H9 (cell line): ENCODE measurements at regions not wholly inside any gene's neighbourhood (a gene's known extent, or its start where the extent isn't known, plus 50 kb on each side); places are given as distances from the start of the nearest gene placed in this dataset.
A peak's percentile ranks its signal among the peaks of the same experiment; 100 is the strongest.

Source experiments
- DNase-seq: peaks from one replicate; pipeline ENCODE4 v3.0.0-alpha.2; 2017
- H2AFZ ChIP-seq: one replicate; pipeline ENCODE4 v1.6.1; 2013; ENCODE audit warnings: mild to moderate bottlenecking, low read length, control low read depth, moderate library complexity
- H2AK5ac ChIP-seq: 2 replicates; pipeline ENCODE4 v1.6.1; 2013; ENCODE audit warnings: low read length, control low read depth, mixed read lengths; ENCODE audit not compliant: insufficient read length
- H2BK120ac ChIP-seq: one replicate; pipeline ENCODE4 v1.6.1; 2013; ENCODE audit warnings: low read depth, mild to moderate bottlenecking, low read length, control low read depth, inconsistent platforms; ENCODE audit not compliant: poor library complexity, severe bottlenecking
- H2BK12ac ChIP-seq: 2 replicates; pipeline ENCODE4 v1.6.1; 2013; ENCODE audit warnings: low read length, control low read depth, mixed read lengths, low read depth; ENCODE audit not compliant: insufficient read length
- H2BK15ac ChIP-seq: 2 replicates; pipeline ENCODE4 v1.6.1; 2013; ENCODE audit warnings: low read depth, low read length, control low read depth
- H2BK20ac ChIP-seq: one replicate; pipeline ENCODE4 v1.6.1; 2013; ENCODE audit warnings: low read depth, mild to moderate bottlenecking, low read length, control low read depth, inconsistent platforms; ENCODE audit not compliant: poor library complexity, severe bottlenecking
- H2BK5ac ChIP-seq: 2 replicates; pipeline ENCODE4 v1.6.1; 2013; ENCODE audit warnings: low read length, control low read depth, mixed read lengths; ENCODE audit not compliant: insufficient read length
- H3K14ac ChIP-seq: 2 replicates; pipeline ENCODE4 v1.6.1; 2013; ENCODE audit warnings: low read length, control low read depth; ENCODE audit not compliant: insufficient read depth
- H3K18ac ChIP-seq: 2 replicates; pipeline ENCODE4 v1.6.1; 2013; ENCODE audit warnings: low read depth, mild to moderate bottlenecking, mixed read lengths, low read length, control low read depth; ENCODE audit not compliant: insufficient read length
- H3K23ac ChIP-seq: 2 replicates; pipeline ENCODE4 v1.6.1; 2013; ENCODE audit warnings: low read length, control low read depth, mixed read lengths, low read depth; ENCODE audit not compliant: insufficient read length
- H3K23me2 ChIP-seq: 2 replicates; pipeline ENCODE4 v1.6.1; 2013; ENCODE audit warnings: low read depth, mild to moderate bottlenecking, mixed read lengths, low read length, control low read depth; ENCODE audit not compliant: insufficient read length, poor library complexity, severe bottlenecking
- H3K27ac ChIP-seq: 2 replicates; pipeline ENCODE4 v1.5.1; 2013; ENCODE audit warnings: low read length, control low read depth, mixed read lengths, low read depth; ENCODE audit not compliant: insufficient read length
- H3K27me3 ChIP-seq: 2 replicates; pipeline ENCODE4 v1.6.1; 2013; ENCODE audit warnings: low read length, control low read depth, inconsistent platforms; ENCODE audit not compliant: insufficient read depth
- H3K4ac ChIP-seq: 2 replicates; pipeline ENCODE4 v1.6.1; 2013; ENCODE audit warnings: low read depth, mild to moderate bottlenecking, control low read depth, inconsistent platforms, low read length, moderate library complexity
- H3K4me1 ChIP-seq: 2 replicates; pipeline ENCODE4 v1.6.1; 2013; ENCODE audit warnings: low read length, control low read depth, inconsistent platforms; ENCODE audit not compliant: insufficient read depth
- H3K4me2 ChIP-seq: 2 replicates; pipeline ENCODE4 v1.6.1; 2013; ENCODE audit warnings: low read length, control low read depth, mixed read lengths; ENCODE audit not compliant: insufficient read length, insufficient read depth
- H3K56ac ChIP-seq: 2 replicates; pipeline ENCODE4 v1.6.1; 2013; ENCODE audit warnings: low read depth, mild to moderate bottlenecking, mixed read lengths, low read length, control low read depth; ENCODE audit not compliant: insufficient read length
- H3K79me1 ChIP-seq: 2 replicates; pipeline ENCODE4 v1.6.1; 2013; ENCODE audit warnings: low read depth, mild to moderate bottlenecking, moderate library complexity, low read length, control low read depth, inconsistent platforms; ENCODE audit not compliant: insufficient read depth, poor library complexity, severe bottlenecking
- H3K79me2 ChIP-seq: 2 replicates; pipeline ENCODE4 v1.6.1; 2013; ENCODE audit warnings: low read length, control low read depth, inconsistent platforms; ENCODE audit not compliant: insufficient read depth
- H3K9ac ChIP-seq: 2 replicates; pipeline ENCODE4 v1.6.1; 2013; ENCODE audit warnings: low read length, control low read depth, mixed read lengths; ENCODE audit not compliant: insufficient read length; ENCODE audit errors: extremely low read depth
- H3K9me3 ChIP-seq: one replicate; pipeline ENCODE4 v1.6.1; 2013; ENCODE audit warnings: low read depth, low read length, inconsistent platforms; ENCODE audit not compliant: control insufficient read depth
- H3T11ph ChIP-seq: one replicate; pipeline ENCODE4 v1.6.1; 2013; ENCODE audit warnings: mild to moderate bottlenecking, low read length, control low read depth, inconsistent platforms
- H4K20me1 ChIP-seq: one replicate; pipeline ENCODE4 v1.6.1; 2013; ENCODE audit not compliant: control insufficient read depth, insufficient read length, insufficient read depth
- H4K5ac ChIP-seq: 2 replicates; pipeline ENCODE4 v1.6.1; 2013; ENCODE audit warnings: low read depth, mild to moderate bottlenecking, mixed read lengths, low read length, control low read depth; ENCODE audit not compliant: insufficient read length
- H4K8ac ChIP-seq: replicated peaks from 2 replicates; pipeline ENCODE4 v1.6.1; 2013; ENCODE audit warnings: low read length, control low read depth, mixed read lengths, low read depth; ENCODE audit not compliant: insufficient read length
- H4K91ac ChIP-seq: 2 replicates; pipeline ENCODE4 v1.6.1; 2013; ENCODE audit warnings: low read depth, mild to moderate bottlenecking, moderate library complexity, mixed read lengths, low read length, control low read depth; ENCODE audit not compliant: insufficient read length
- H3K27ac Mint-ChIP-seq, 3 experiments: 2 replicates in 2 of 3; 3 replicates in 1 of 3; pipeline ENCODE4 v1.8.0; 2020 to 2021; ENCODE audit warnings: mixed read lengths in 3 of 3, mild to moderate bottlenecking in 1 of 3, moderate library complexity in 1 of 3
- H3K27me3 Mint-ChIP-seq: 2 replicates; pipeline ENCODE4 v1.8.0; 2021; ENCODE audit warnings: low read depth, mild to moderate bottlenecking, moderate library complexity, mixed read lengths
- H3K36me3 Mint-ChIP-seq, 3 experiments: 2 replicates in 2 of 3; 3 replicates in 1 of 3; pipeline ENCODE4 v1.8.0; 2020 to 2021; ENCODE audit warnings: low read depth in 3 of 3, mixed read lengths in 3 of 3; ENCODE audit not compliant: insufficient read depth in 1 of 3
- H3K4me1 Mint-ChIP-seq, 2 experiments: 2 replicates each; pipeline ENCODE4 v1.8.0; 2020; ENCODE audit warnings: mixed read lengths in 2 of 2
- H3K4me3 Mint-ChIP-seq, 2 experiments: 2 replicates in 1 of 2; 3 replicates in 1 of 2; pipeline ENCODE4 v1.8.0; 2020 to 2021; ENCODE audit warnings: mild to moderate bottlenecking in 2 of 2, mixed read lengths in 2 of 2, moderate library complexity in 1 of 2
- H3K9me3 Mint-ChIP-seq, 2 experiments: 2 replicates in 1 of 2; 3 replicates in 1 of 2; pipeline ENCODE4 v1.8.0; 2020; ENCODE audit warnings: mild to moderate bottlenecking in 2 of 2, mixed read lengths in 2 of 2, moderate library complexity in 1 of 2
- WGBS: extraction: QIAGEN DNeasy Blood & Tissue Kit; methylation state at CpG from one replicate; pipeline ENCODE4 v1.1.7; 2013; ENCODE audit warnings: missing lambda C conversion rate, low lambda C conversion rate, mixed read lengths; ENCODE audit not compliant: insufficient read length; ENCODE audit errors: extremely low coverage; 5-methylcytosine and 5-hydroxymethylcytosine counted together
- TF ChIP-seq, protein P1 (sequence below): fragments of 200-600 bp; sonication (generic); conservative IDR thresholded peaks from 3 replicates; pipeline ENCODE4 v1.8.0; 2021; ENCODE audit warnings: antibody characterized with exemption, mild to moderate bottlenecking

DNA sequence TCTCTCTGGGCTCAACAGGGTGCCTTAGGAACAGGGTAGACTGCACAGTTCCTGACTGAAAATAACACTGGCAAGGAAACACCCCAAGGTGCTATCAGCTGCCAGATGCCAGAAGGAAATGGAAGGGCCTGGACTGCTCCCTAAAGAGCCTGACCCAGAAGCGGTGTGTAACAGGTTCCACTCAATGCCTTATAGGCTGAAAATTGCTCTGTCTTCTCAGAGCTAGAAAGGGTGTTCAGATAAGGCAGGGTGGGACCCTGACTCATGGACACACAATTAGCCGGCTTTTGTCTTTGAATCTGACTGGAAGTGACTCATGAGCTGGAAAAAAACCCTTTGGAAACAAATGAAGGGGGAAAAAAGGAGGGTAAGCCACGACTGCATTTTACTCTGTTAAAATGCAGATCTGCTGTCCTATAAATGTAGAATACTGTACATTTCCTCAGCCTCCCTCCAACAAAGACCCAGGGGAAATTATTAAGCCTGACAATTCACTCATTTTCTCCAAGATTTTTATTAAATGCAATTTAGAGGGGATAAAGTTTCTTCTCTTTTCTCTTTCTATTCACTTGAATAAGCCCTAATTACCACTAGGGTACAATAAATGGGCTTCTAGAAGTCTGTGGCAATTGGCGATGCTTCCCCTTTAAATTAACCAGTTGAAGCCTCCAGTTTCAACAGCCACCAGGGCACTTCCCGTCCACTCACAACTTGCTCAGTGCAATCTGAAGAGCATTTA, 160.2 kb upstream of the TBL1XR1 start:
- Histone ChIP-seq H2AK5ac (no peak overlapping the region), H2BK5ac (no peak overlapping the region), H3K79me1 (no peaks in the 10 kb centered on the region), H3K18ac (no peak overlapping the region), H2AFZ (no peak overlapping the region), H2BK120ac (no peak overlapping the region), H2BK20ac (no peak overlapping the region), H4K5ac (no peak overlapping the region), H3K14ac (no peak overlapping the region), H3K79me2 (no peaks in the 10 kb centered on the region), H3T11ph (no peak overlapping the region), H3K9ac (no peak overlapping the region), H3K9me3 (no peaks in the 10 kb centered on the region), H3K23me2 (no peaks in the 10 kb centered on the region), H2BK15ac (no peak overlapping the region), H3K23ac (no peak overlapping the region), H2BK12ac (no peak overlapping the region), H3K56ac (no peak overlapping the region), H3K4me1 (peaks cover 7% of the 10 kb centered on the region; the same call in 1 of the 2 replicates), H4K8ac (no peak overlapping the region), H4K20me1 (no peaks in the 10 kb centered on the region), H4K91ac (no peak overlapping the region), H3K4me2 (peak overlapping the region; percentile 12), H3K4ac (no peak overlapping the region), H3K27me3 (no peaks in the 10 kb centered on the region), H3K27ac (no peak overlapping the region)
- WGBS: no CpG with 5 or more reads among the region's 5 CpGs
- DNase-seq: no peak
- Mint-ChIP-seq H3K4me3 (peak overlapping the region; percentile 44 to 72; a peak in 4 of 5 replicates), H3K4me1 (peaks cover 41 to 46% of the 10 kb centered on the region in 2 experiments), H3K27me3 (peaks cover 45% of the 10 kb centered on the region), H3K36me3 (no peaks in the 10 kb centered on the region; a peak in 1 of 7 replicates), H3K9me3 (no peaks in the 10 kb centered on the region; a peak in 2 of 5 replicates), H3K27ac (peak overlapping the region in 2 of 3 experiments; percentile 82 to 93; a peak in 5 of 7 replicates)
- TF ChIP-seq, protein P1, sequence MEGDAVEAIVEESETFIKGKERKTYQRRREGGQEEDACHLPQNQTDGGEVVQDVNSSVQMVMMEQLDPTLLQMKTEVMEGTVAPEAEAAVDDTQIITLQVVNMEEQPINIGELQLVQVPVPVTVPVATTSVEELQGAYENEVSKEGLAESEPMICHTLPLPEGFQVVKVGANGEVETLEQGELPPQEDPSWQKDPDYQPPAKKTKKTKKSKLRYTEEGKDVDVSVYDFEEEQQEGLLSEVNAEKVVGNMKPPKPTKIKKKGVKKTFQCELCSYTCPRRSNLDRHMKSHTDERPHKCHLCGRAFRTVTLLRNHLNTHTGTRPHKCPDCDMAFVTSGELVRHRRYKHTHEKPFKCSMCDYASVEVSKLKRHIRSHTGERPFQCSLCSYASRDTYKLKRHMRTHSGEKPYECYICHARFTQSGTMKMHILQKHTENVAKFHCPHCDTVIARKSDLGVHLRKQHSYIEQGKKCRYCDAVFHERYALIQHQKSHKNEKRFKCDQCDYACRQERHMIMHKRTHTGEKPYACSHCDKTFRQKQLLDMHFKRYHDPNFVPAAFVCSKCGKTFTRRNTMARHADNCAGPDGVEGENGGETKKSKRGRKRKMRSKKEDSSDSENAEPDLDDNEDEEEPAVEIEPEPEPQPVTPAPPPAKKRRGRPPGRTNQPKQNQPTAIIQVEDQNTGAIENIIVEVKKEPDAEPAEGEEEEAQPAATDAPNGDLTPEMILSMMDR: peak; percentile 17; the same call in 1 of the 3 replicates
